Right lobe of liver (tissue), 6 donors: ENCODE measurements at regions not wholly inside any gene's neighbourhood (a gene's known extent, or its start where the extent isn't known, plus 50 kb on each side); places are given as distances from the start of the nearest gene placed in this dataset.

Experiments
- ATAC-seq, 4 donors: fragments of 200-7000 bp; cut with Tn5 transposase; one replicate each; pipeline ENCODE4 v1.9.1; 2020; ENCODE audit warnings: mild to moderate bottlenecking in 4 of 4, moderate library complexity in 4 of 4
- DNase-seq, 3 donors: peaks; one replicate each; pipeline ENCODE4 v3.0.0-alpha.2; 2020
- H3K27ac ChIP-seq, 3 donors: fragments of 200-600 bp; one replicate each; pipeline ENCODE4 v1.8.0; 2022
- H3K27me3 ChIP-seq, 2 donors: fragments of 200-600 bp; one replicate each; pipeline ENCODE4 v1.8.0; 2022
- H3K36me3 ChIP-seq, 4 donors: fragments of 200-600 bp; sonication (generic) in 1 of 4; one replicate each; pipeline versions ENCODE4 v1.5.1 to v1.8.0; 2017 to 2022; ENCODE audit warnings: control low read depth in 1 of 4
- H3K4me1 ChIP-seq, 4 donors: fragments of 200-600 bp; sonication (generic) in 1 of 4; one replicate each; pipeline versions ENCODE4 v1.5.1 to v1.8.0; 2017 to 2022; ENCODE audit warnings: control low read depth in 1 of 4
- H3K4me3 ChIP-seq, 3 donors: fragments of 200-600 bp; one replicate each; pipeline ENCODE4 v1.8.0; 2022
- H3K9me3 ChIP-seq, 4 donors: fragments of 200-600 bp; sonication (generic) in 1 of 4; one replicate each; pipeline versions ENCODE4 v1.5.1 to v1.8.0; 2017 to 2022; ENCODE audit warnings: control low read depth in 1 of 4
- POLR2A ChIP-seq: fragments of 450-650 bp; IDR thresholded peaks from one replicate; pipeline ENCODE4 v1.6.1; 2017; ENCODE audit warnings: antibody characterized with exemption, mild to moderate bottlenecking
- WGBS: methylation state at CpG from one replicate; pipeline ENCODE4 v1.1.6; 2018; ENCODE audit warnings: low coverage, low lambda C conversion rate; ENCODE audit not compliant: insufficient coverage; ENCODE audit errors: missing lambda C conversion rate; 5-methylcytosine and 5-hydroxymethylcytosine counted together
- intact Hi-C, 2 donors: fragments of 100-400 bp; cut with DNase I; formaldehyde crosslinking; loops; one replicate each; pipeline versions ENCODE4 v1.11.2 to v1.14.1; 2022
- TF ChIP-seq, protein P1 (sequence below), 4 donors: fragments of 200-600 bp in 3 of 4; fragments of 450-650 bp in 1 of 4; IDR thresholded peaks; one replicate each; pipeline versions ENCODE4 v1.5.1 to v1.8.0; 2016 to 2022; ENCODE audit warnings: antibody characterized with exemption in 4 of 4, mild to moderate bottlenecking in 2 of 4
- donor health status: DM: no; HTN: yes; CAD: no.
- donor health status: DM: no; HTN: no; CAD: no.
- donor health status: DM: no; HTN: no; CAD: no.
- donor health status: DM: no; HTN: yes; CAD: no.
- donor health status: DM: no; HTN: yes; CAD: no.

DNA sequence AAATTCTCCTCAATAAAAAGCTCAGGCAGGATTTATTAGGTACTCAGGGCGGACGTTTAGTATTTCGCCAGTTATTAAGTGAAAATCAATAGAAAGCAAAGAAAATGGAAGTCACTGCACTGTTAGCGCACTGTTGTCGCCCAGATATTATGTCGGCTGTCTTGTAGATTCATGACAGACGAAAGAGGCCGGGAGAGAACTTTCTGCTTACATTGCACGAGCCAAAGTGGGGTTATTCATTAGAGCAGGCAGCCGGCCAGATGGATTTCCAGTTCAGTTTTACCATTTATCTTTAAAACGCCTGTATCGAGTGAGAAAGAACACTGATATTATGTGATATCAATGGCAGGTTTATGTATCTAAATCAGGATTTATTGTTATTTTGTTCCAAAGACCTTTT, 866.0 kb upstream of the NR2F2 start:
- no peak for DNase-seq
- WGBS, result 52% methylated on average over 12 of the region's 12 CpGs
- Histone ChIP-seq H3K27me3 (no peaks in the 10 kb centered on the region), H3K9me3 (no peaks in the 10 kb centered on the region), H3K4me3 (no peak overlapping the region), H3K36me3 (no peaks in the 10 kb centered on the region), H3K4me1 (no peaks in the 10 kb centered on the region), H3K27ac (no peak overlapping the region)
- intact Hi-C loops, result no loop called here
- TF ChIP-seq, protein P1, sequence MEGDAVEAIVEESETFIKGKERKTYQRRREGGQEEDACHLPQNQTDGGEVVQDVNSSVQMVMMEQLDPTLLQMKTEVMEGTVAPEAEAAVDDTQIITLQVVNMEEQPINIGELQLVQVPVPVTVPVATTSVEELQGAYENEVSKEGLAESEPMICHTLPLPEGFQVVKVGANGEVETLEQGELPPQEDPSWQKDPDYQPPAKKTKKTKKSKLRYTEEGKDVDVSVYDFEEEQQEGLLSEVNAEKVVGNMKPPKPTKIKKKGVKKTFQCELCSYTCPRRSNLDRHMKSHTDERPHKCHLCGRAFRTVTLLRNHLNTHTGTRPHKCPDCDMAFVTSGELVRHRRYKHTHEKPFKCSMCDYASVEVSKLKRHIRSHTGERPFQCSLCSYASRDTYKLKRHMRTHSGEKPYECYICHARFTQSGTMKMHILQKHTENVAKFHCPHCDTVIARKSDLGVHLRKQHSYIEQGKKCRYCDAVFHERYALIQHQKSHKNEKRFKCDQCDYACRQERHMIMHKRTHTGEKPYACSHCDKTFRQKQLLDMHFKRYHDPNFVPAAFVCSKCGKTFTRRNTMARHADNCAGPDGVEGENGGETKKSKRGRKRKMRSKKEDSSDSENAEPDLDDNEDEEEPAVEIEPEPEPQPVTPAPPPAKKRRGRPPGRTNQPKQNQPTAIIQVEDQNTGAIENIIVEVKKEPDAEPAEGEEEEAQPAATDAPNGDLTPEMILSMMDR (IDR thresholded peaks at IDR 0.05), result no peak
- no peak for TF ChIP-seq POLR2A
- ATAC-seq, result no peak

DNA sequence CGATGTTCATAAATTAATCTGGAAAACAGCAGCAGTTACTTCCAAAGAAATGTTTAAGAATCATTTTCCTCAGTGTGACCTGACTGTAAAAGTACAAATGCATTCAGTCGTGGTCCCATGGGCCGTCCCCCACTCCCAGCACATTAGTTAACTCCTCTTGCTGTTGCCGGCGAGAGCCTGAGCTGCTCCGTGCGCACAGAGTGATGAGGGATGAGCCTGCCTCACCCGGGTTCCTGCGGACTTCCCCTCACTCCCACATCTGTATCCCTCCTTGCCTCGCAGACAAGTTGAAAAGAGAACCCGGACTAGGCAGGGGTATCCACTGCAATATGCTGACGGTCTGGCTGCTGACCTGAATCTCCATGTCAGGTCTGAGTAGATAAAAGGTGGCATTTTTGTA, 861.7 kb upstream of the NR2F2 start:
- peak in 1 of 3 donors; percentile 16 for DNase-seq
- H3K27ac ChIP-seq, result peak overlapping the region in 1 of 3 donors; percentile 27
- peak in 1 of 4 donors; percentile 45 for ATAC-seq
- H3K9me3 ChIP-seq, result no peaks in the 10 kb centered on the region
- WGBS, result 48% methylated on average over 10 of the region's 12 CpGs
- H3K4me1 ChIP-seq, result no peaks in the 10 kb centered on the region
- H3K4me3 ChIP-seq, result no peak overlapping the region
- TF ChIP-seq POLR2A, result no peak
- TF ChIP-seq, protein P1 (IDR thresholded peaks at IDR 0.05), result no peak
- H3K36me3 ChIP-seq, result no peaks in the 10 kb centered on the region
- no peaks in the 10 kb centered on the region for H3K27me3 ChIP-seq
- intact Hi-C loops, result no loop called here

DNA sequence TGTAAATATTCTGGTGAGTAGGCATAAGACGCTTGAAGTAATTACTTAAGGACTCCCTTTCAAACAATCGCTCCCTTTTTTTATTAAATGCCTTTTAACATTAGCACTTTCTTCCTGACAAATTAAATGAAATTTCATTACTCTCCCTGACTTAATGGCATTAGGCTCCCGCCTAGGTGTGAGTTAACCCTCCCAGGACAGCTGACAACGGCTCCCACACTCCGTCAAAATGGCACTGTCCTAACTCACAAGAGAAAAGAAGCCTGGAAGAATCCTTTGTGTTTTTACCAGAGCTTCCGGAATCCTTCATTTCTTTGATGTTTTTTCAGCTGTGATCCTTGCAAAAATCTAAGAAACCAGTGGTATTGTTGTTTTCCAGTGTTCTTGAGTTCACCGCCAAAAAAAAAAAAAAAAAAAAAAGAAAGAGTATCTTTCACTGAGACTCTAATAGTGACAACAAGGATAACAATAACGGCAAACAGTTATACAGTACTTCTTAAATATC, 861.0 kb upstream of the NR2F2 start:
- no peak for ATAC-seq
- TF ChIP-seq, protein P1 (IDR thresholded peaks at IDR 0.05), result no peak
- intact Hi-C loops, result no loop called here
- 49% methylated on average over 8 of the region's 8 CpGs for WGBS
- no peak for DNase-seq
- no peaks in the 10 kb centered on the region for H3K9me3 ChIP-seq
- peak overlapping the region in 1 of 3 donors; percentile 27 for H3K27ac ChIP-seq
- no peaks in the 10 kb centered on the region for H3K36me3 ChIP-seq
- no peaks in the 10 kb centered on the region for H3K4me1 ChIP-seq
- H3K4me3 ChIP-seq, result no peak overlapping the region
- no peaks in the 10 kb centered on the region for H3K27me3 ChIP-seq

DNA sequence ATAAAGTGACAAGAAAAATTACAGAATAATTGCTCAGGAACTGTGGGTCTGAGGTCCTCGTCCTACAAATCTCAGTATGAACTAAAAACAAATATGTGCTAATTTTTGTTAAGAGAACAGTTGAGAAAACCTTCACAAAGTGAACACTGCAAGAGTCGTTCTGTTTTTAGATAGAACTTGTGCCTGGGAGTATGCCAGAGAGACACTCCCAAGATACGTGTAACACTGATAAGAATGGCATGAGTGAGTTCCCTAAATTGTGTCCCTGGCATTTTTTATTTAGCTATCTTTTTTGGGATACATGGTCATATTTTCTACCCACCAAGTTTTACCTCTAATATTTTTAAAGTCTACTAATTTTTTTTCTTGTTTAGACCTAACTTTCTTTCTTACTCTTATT, 860.0 kb upstream of the NR2F2 start:
- Histone ChIP-seq H3K36me3 (no peaks in the 10 kb centered on the region), H3K4me1 (no peaks in the 10 kb centered on the region), H3K27me3 (no peaks in the 10 kb centered on the region), H3K4me3 (no peak overlapping the region), H3K9me3 (no peaks in the 10 kb centered on the region), H3K27ac (peak overlapping the region in 2 of 3 donors; percentile 6 to 21)
- intact Hi-C loops, result no loop called here
- no peak for DNase-seq
- no peak for ATAC-seq
- WGBS, result 26% methylated on average over 3 of the region's 3 CpGs
- TF ChIP-seq, protein P1 (IDR thresholded peaks at IDR 0.05), result no peak
- TF ChIP-seq POLR2A, result no peak
